K562 (cell line): ENCODE measurements at regions not wholly inside any gene's neighbourhood (a gene's known extent, or its start where the extent isn't known, plus 50 kb on each side); places are given as distances from the start of the nearest gene placed in this dataset.

Source experiments
- ARNT ChIP-seq, 2 experiments: fragments of 450-650 bp; IDR thresholded peaks; 2 replicates each; pipeline ENCODE4 v1.6.1; 2016; ENCODE audit warnings: mild to moderate bottlenecking in 1 of 2
- CHD1 ChIP-seq: fragments of 200-600 bp; sonication (generic); IDR thresholded peaks from one replicate; pipeline ENCODE4 v1.6.1; 2012; ENCODE audit warnings: mild to moderate bottlenecking, moderate library complexity, low read length, inconsistent platforms
- CTCFL ChIP-seq: IDR thresholded peaks from 2 replicates; pipeline ENCODE4 v1.6.1; 2011; ENCODE audit warnings: borderline replicate concordance, low read depth, mild to moderate bottlenecking, moderate library complexity, low read length; ENCODE audit not compliant: insufficient read depth, poor library complexity, severe bottlenecking
- HMG20B ChIP-seq: fragments of 250-450 bp; sonication (Bioruptor Pico); IDR thresholded peaks from 2 replicates; pipeline ENCODE4 v1.5.0; 2021; ENCODE audit warnings: mild to moderate bottlenecking
- KAT8 ChIP-seq: fragments of 450-650 bp; IDR thresholded peaks from 2 replicates; pipeline ENCODE4 v1.6.1; 2016; ENCODE audit warnings: low read depth, mild to moderate bottlenecking
- NCOA6 ChIP-seq: fragments of 450-650 bp; IDR thresholded peaks from 2 replicates; pipeline ENCODE4 v1.6.1; 2017; ENCODE audit warnings: mild to moderate bottlenecking
- NCOR1 ChIP-seq: fragments of 450-650 bp; IDR thresholded peaks from 2 replicates; pipeline ENCODE4 v1.6.1; 2016; ENCODE audit warnings: mild to moderate bottlenecking, moderate library complexity
- NR2C2 ChIP-seq, 2 experiments: fragments of 200-800 bp in 1 of 2; sonication (Bioruptor generic) in 1 of 2; sonication (generic) in 1 of 2; formaldehyde crosslinking in 1 of 2; IDR thresholded peaks; 2 replicates each; pipeline versions ENCODE4 v1.6.1 to v1.8.0; 2016 to 2022; ENCODE audit warnings: mild to moderate bottlenecking in 1 of 2, missing compliant biosample characterization in 1 of 2, missing genetic modification characterization in 1 of 2, missing genetic modification reagents in 1 of 2
- PATZ1 ChIP-seq: fragments of 250-450 bp; sonication (Bioruptor Pico); IDR thresholded peaks from 2 replicates; pipeline ENCODE4 v1.5.0; 2020; ENCODE audit warnings: mild to moderate bottlenecking, borderline replicate concordance
- PHTF2 ChIP-seq: fragments of 250-450 bp; sonication (Bioruptor Pico); IDR thresholded peaks from 2 replicates; pipeline ENCODE4 v1.5.0; 2021; ENCODE audit warnings: mild to moderate bottlenecking
- POLR2AphosphoS5 ChIP-seq: IDR thresholded peaks from 2 replicates; pipeline ENCODE4 v1.6.1; 2011; ENCODE audit warnings: mild to moderate bottlenecking, low read depth, low read length, moderate library complexity; ENCODE audit not compliant: control insufficient read depth, insufficient read depth
- RB1 ChIP-seq: fragments of 450-650 bp; IDR thresholded peaks from 2 replicates; pipeline ENCODE4 v1.6.1; 2017; ENCODE audit warnings: low read depth, mild to moderate bottlenecking
- RBM15 ChIP-seq: fragments of 200-400 bp; formaldehyde crosslinking; IDR thresholded peaks from 2 replicates; pipeline ENCODE4 v1.6.1; 2018; ENCODE audit warnings: mild to moderate bottlenecking, low read length, moderate library complexity; ENCODE audit not compliant: insufficient read depth
- SP2 ChIP-seq: IDR thresholded peaks from 2 replicates; pipeline ENCODE4 v1.6.1; 2011; ENCODE audit warnings: mild to moderate bottlenecking, low read depth, low read length, moderate library complexity; ENCODE audit not compliant: poor library complexity, severe bottlenecking; ENCODE audit errors: extremely low read depth
- SRF ChIP-seq, 2 experiments: fragments of 250-450, 450-650 bp in 1 of 2; sonication (Bioruptor Pico) in 1 of 2; sonication (generic) in 1 of 2; formaldehyde crosslinking; IDR thresholded peaks; 2 replicates each; pipeline versions ENCODE4 v1.5.0 to v1.5.1; 2020 to 2022; ENCODE audit warnings: mild to moderate bottlenecking in 1 of 2, missing genetic modification reagents in 1 of 2
- TAF9B ChIP-seq: fragments of 450-650 bp; IDR thresholded peaks from 2 replicates; pipeline ENCODE4 v1.6.1; 2018; ENCODE audit warnings: mild to moderate bottlenecking; ENCODE audit not compliant: partially characterized antibody
- ZNF143 ChIP-seq: sonication (generic); formaldehyde crosslinking; IDR thresholded peaks from 2 replicates; pipeline ENCODE4 v1.9.0; 2022; ENCODE audit warnings: mild to moderate bottlenecking, missing genetic modification reagents
- ZNF609 ChIP-seq: sonication (generic); formaldehyde crosslinking; IDR thresholded peaks from 2 replicates; pipeline ENCODE4 v1.8.1; 2023; ENCODE audit warnings: missing genetic modification reagents, mild to moderate bottlenecking, borderline replicate concordance
- ZNF785 ChIP-seq: fragments of 250-450 bp; sonication (Bioruptor Pico); IDR thresholded peaks from 2 replicates; pipeline ENCODE4 v1.4.0; 2020; ENCODE audit warnings: mild to moderate bottlenecking

- peak; percentile 70; the same call in 1 of the 2 replicates for TF ChIP-seq NCOR1
- peak in 1 of 2 experiments; percentile 41; a peak in 1 of 4 replicates for TF ChIP-seq SRF (CRISPR knock-in tag; IDR thresholded peaks at IDR 0.05)
- no peak for TF ChIP-seq ARNT (IDR thresholded peaks at IDR 0.05)
- peak; percentile 89 for TF ChIP-seq PHTF2 (CRISPR knock-in tag)
- no peak for TF ChIP-seq SP2
- no peak for TF ChIP-seq ZNF609 (CRISPR knock-in tag)
- TF ChIP-seq HMG20B (CRISPR knock-in tag) = 0 out of 2 replicates have a peak, but pooled peaks have one; percentile 37
- TF ChIP-seq RB1 = no peak
- TF ChIP-seq CHD1 = no peak
- no peak for TF ChIP-seq RBM15
- no peak for TF ChIP-seq ZNF143 (CRISPR knock-in tag)
- TF ChIP-seq KAT8 = no peak
- TF ChIP-seq NCOA6 = no peak
- peak; percentile 94 for TF ChIP-seq PATZ1 (CRISPR knock-in tag)
- TF ChIP-seq TAF9B = no peak
- TF ChIP-seq POLR2AphosphoS5 = no peak
- TF ChIP-seq NR2C2 (CRISPR knock-in tag; IDR thresholded peaks at IDR 0.05) = no peak
- peak; percentile 74; the same call in 1 of the 2 replicates for TF ChIP-seq NR2C2 (tag; IDR thresholded peaks at IDR 0.05)
- TF ChIP-seq ZNF785 (CRISPR knock-in tag) = no peak
- TF ChIP-seq CTCFL = no peak
Measured at GRCh38 chr17:33908363-33909064, 346.6 kb upstream of the CCL2 start (continued).
